Astrocyte of the spinal cord (primary cell): ENCODE measurements at regions not wholly inside any gene's neighbourhood (a gene's known extent, or its start where the extent isn't known, plus 50 kb on each side); places are given as distances from the start of the nearest gene placed in this dataset.
A peak's percentile ranks its signal among the peaks of the same experiment; 100 is the strongest.

Experiments
- DNase-seq: peaks from one replicate; pipeline ENCODE4 v3.0.0; 2011; ENCODE audit warnings: low read depth, low spot score
- H3K4me3 ChIP-seq: 2 replicates; pipeline ENCODE4 v1.5.1; 2011; ENCODE audit warnings: low read depth, mild to moderate bottlenecking, low read length, moderate library complexity
- in situ Hi-C: cut with HindIII; loops from 2 replicates; pipeline ENCODE4 v1.10.0; 2017; ENCODE audit warnings: low sequenced_read_pairs
- TF ChIP-seq, protein P1 (sequence below): IDR thresholded peaks from 2 replicates; pipeline ENCODE4 v1.5.1; 2012; ENCODE audit warnings: low read depth, mild to moderate bottlenecking, low read length, inconsistent platforms

GRCh38 chr18:60873708-60874107, 459.5 kb upstream of the CDH20 start:
- TF ChIP-seq, protein P1, sequence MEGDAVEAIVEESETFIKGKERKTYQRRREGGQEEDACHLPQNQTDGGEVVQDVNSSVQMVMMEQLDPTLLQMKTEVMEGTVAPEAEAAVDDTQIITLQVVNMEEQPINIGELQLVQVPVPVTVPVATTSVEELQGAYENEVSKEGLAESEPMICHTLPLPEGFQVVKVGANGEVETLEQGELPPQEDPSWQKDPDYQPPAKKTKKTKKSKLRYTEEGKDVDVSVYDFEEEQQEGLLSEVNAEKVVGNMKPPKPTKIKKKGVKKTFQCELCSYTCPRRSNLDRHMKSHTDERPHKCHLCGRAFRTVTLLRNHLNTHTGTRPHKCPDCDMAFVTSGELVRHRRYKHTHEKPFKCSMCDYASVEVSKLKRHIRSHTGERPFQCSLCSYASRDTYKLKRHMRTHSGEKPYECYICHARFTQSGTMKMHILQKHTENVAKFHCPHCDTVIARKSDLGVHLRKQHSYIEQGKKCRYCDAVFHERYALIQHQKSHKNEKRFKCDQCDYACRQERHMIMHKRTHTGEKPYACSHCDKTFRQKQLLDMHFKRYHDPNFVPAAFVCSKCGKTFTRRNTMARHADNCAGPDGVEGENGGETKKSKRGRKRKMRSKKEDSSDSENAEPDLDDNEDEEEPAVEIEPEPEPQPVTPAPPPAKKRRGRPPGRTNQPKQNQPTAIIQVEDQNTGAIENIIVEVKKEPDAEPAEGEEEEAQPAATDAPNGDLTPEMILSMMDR = no peak
- no peak overlapping the region for H3K4me3 ChIP-seq
- peak; percentile 36 for DNase-seq
- in situ Hi-C loops = no loop called here

- H3K4me3 ChIP-seq = no peak overlapping the region
- TF ChIP-seq, protein P1 = no peak
- no peak for DNase-seq
- in situ Hi-C loops = no loop called here
Observed at GRCh38 chr18:60875957-60876507, 457.2 kb upstream of the CDH20 start.

DNA sequence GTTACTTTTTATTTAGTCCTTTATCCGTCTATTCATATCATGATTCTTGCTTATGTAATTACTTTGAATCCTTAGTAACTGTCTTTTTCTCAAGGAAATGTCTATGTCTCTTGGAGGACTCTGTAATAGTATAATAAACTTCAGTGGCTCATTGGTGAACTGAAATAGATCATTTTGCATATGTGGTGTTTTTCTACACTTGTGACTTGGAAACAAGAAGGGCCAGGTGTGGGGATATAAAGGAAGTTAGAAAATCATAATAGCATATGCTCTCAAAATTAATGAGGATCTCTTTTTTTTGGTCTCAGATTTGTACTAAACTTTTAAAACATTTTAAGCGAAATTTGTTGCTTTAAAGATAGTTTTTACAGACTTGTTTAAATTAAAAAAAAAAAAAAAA, 453.0 kb upstream of the CDH20 start:
- no peak for DNase-seq
- no peak overlapping the region for H3K4me3 ChIP-seq
- TF ChIP-seq, protein P1 = no peak
- in situ Hi-C loops = no loop called here

- DNase-seq = no peak
- in situ Hi-C loops = no loop called here
- TF ChIP-seq, protein P1 = no peak
- H3K4me3 ChIP-seq = no peak overlapping the region
Observed at GRCh38 chr18:60883587-60883986, 449.6 kb upstream of the CDH20 start.

DNA sequence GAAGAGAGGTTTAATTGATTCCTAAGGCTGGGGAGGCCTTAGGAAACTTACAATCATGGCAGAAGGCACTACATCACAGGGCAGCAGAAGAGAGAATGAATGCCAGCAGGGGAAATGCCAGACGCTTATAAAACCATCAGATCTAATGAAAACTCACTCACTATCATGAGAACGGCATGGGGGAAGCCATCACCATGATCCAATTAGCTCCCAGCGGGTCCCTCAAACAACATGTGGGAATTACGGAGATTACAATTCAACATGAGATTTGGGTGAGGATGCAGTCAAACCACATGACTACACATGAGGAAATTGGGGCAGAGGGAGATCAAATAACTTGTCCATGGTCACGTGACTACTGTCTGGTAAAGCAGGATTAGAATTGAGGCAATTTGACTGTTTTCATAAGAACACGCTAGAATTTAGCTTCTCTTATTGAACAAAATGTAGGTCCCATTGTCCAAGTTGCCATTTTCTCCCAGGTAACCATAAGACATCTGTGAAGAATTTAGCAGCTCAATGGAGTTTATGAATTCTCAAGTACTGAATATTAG, 445.1 kb upstream of the CDH20 start:
- in situ Hi-C loops = no loop called here
- DNase-seq = no peak

GRCh38 chr18:60889442-60889841, 443.8 kb upstream of the CDH20 start:
- in situ Hi-C loops = no loop called here
- TF ChIP-seq, protein P1 = no peak
- DNase-seq = no peak
- H3K4me3 ChIP-seq = no peak overlapping the region

More for the DNA sequence above, 445.1 kb upstream of the CDH20 start:
- no peak overlapping the region for H3K4me3 ChIP-seq
- TF ChIP-seq, protein P1 = no peak
